IMR-90 (cell line): ENCODE measurements at regions not wholly inside any gene's neighbourhood (a gene's known extent, or its start where the extent isn't known, plus 50 kb on each side); places are given as distances from the start of the nearest gene placed in this dataset.
"Not testable (repeated sequence)": the region's sequence is repeated elsewhere in the genome, so short reads cannot be mapped to it uniquely, and the experiment has no call there.

Source experiments
- ATAC-seq: fragments of 200-7000 bp; cut with Tn5 transposase; 2 replicates; pipeline ENCODE4 v1.9.1; 2020; ENCODE audit warnings: low read depth, mild to moderate bottlenecking, moderate library complexity
- BruUV-seq: library from RNA; stranded (reverse); fragments of 400-500 nt; replicated peaks from 2 replicates; lab custom pipeline; 2021; lab: Mats Ljungman, UMichigan
- CTCF ChIA-PET: fragments of 300-600 bp; formaldehyde crosslinking; extraction: SDS; loops from one replicate; lab custom pipeline; 2021; ENCODE audit warnings: antibody characterized with exemption; lab: Yijun Ruan, JAX
- POLR2A ChIA-PET: fragments of 300-600 bp; sonication (Branson Sonifier 250); formaldehyde crosslinking; loops from one replicate; lab custom pipeline; 2022; ENCODE audit warnings: antibody characterized with exemption; ENCODE audit not compliant: unreplicated experiment; lab: Charles Lee
- DNase-seq: peaks from one replicate; pipeline ENCODE4 v3.0.0; 2013
- H2AFZ ChIP-seq: replicated peaks from 2 replicates; pipeline ENCODE3; 2013; ENCODE audit warnings: low read length, mild to moderate bottlenecking; ENCODE audit not compliant: poor library complexity
- H2AK5ac ChIP-seq: 2 replicates; pipeline ENCODE4 v1.6.1; 2013; ENCODE audit warnings: low read depth, low read length, inconsistent platforms
- H2AK9ac ChIP-seq: replicated peaks from 2 replicates; pipeline ENCODE3; 2013; ENCODE audit warnings: mild to moderate bottlenecking, low read depth, low read length, moderate library complexity; ENCODE audit not compliant: poor library complexity
- H2BK120ac ChIP-seq: 2 replicates; pipeline ENCODE4 v1.6.1; 2013; ENCODE audit warnings: low read depth, low read length, inconsistent platforms
- H2BK15ac ChIP-seq: 3 replicates; pipeline ENCODE4 v1.6.1; 2013; ENCODE audit warnings: low read depth, low read length, inconsistent platforms
- H2BK20ac ChIP-seq: 2 replicates; pipeline ENCODE4 v1.6.1; 2013; ENCODE audit warnings: low read depth, mild to moderate bottlenecking, inconsistent platforms, low read length, moderate library complexity
- H2BK5ac ChIP-seq: 2 replicates; pipeline ENCODE4 v1.6.1; 2013; ENCODE audit warnings: mild to moderate bottlenecking, low read depth, low read length, inconsistent platforms; ENCODE audit not compliant: poor library complexity, severe bottlenecking
- H3K14ac ChIP-seq: replicated peaks from 2 replicates; pipeline ENCODE4 v1.6.1; 2013; ENCODE audit warnings: low read depth, low read length, inconsistent platforms
- H3K18ac ChIP-seq: 2 replicates; pipeline ENCODE4 v1.6.1; 2013; ENCODE audit warnings: low read depth, low read length, control low read depth
- H3K23ac ChIP-seq: 2 replicates; pipeline ENCODE4 v1.6.1; 2013; ENCODE audit warnings: low read depth, low read length, inconsistent platforms
- H3K27ac ChIP-seq: 2 replicates; pipeline ENCODE4 v1.5.1; 2013; ENCODE audit warnings: mild to moderate bottlenecking, control low read depth, low read length; ENCODE audit not compliant: insufficient read depth
- H3K27me3 ChIP-seq: 2 replicates; pipeline ENCODE4 v1.6.1; 2013; ENCODE audit warnings: low read length; ENCODE audit not compliant: control insufficient read depth, insufficient read depth
- H3K36me3 ChIP-seq: 2 replicates; pipeline ENCODE4 v1.6.1; 2013; ENCODE audit warnings: low read length, mixed read lengths; ENCODE audit not compliant: control insufficient read depth, insufficient read depth
- H3K4ac ChIP-seq: 2 replicates; pipeline ENCODE4 v1.6.1; 2013; ENCODE audit warnings: low read depth, low read length, inconsistent platforms
- H3K4me1 ChIP-seq: 2 replicates; pipeline ENCODE4 v1.6.1; 2013; ENCODE audit warnings: low read length, mixed read lengths; ENCODE audit not compliant: control insufficient read depth, insufficient read depth
- H3K4me2 ChIP-seq: 2 replicates; pipeline ENCODE4 v1.6.1; 2013; ENCODE audit warnings: low read depth, mild to moderate bottlenecking, control low read depth, low read length, moderate library complexity
- H3K4me3 ChIP-seq: 2 replicates; pipeline ENCODE4 v1.5.1; 2013; ENCODE audit warnings: low read depth, mild to moderate bottlenecking, control low read depth, low read length, moderate library complexity; ENCODE audit not compliant: insufficient read depth
- H3K56ac ChIP-seq: 2 replicates; pipeline ENCODE4 v1.6.1; 2013; ENCODE audit warnings: low read length, inconsistent platforms; ENCODE audit not compliant: insufficient read depth; ENCODE audit errors: extremely low read depth
- H3K79me1 ChIP-seq, 2 experiments: 2 replicates each; pipeline ENCODE4 v1.6.1; 2013; ENCODE audit warnings: low read length in 2 of 2, inconsistent platforms in 1 of 2, low read depth in 1 of 2
- H3K9ac ChIP-seq: 2 replicates; pipeline ENCODE4 v1.6.1; 2013; ENCODE audit warnings: low read depth, low read length, control low read depth
- H3K9me1 ChIP-seq: 2 replicates; pipeline ENCODE4 v1.6.1; 2013; ENCODE audit warnings: low read length, inconsistent platforms; ENCODE audit not compliant: insufficient read depth
- H3K9me3 ChIP-seq: 2 replicates; pipeline ENCODE4 v1.6.1; 2013; ENCODE audit warnings: low read length; ENCODE audit not compliant: control insufficient read depth, insufficient read depth
- H4K20me1 ChIP-seq: 2 replicates; pipeline ENCODE4 v1.6.1; 2013; ENCODE audit warnings: low read length, inconsistent platforms; ENCODE audit not compliant: insufficient read depth
- H4K5ac ChIP-seq: 2 replicates; pipeline ENCODE4 v1.6.1; 2013; ENCODE audit warnings: mild to moderate bottlenecking, low read depth, low read length, control low read depth
- H4K8ac ChIP-seq, 2 experiments: 2 replicates each; pipeline ENCODE4 v1.6.1; 2013; ENCODE audit warnings: low read depth in 2 of 2, low read length in 2 of 2, control low read depth in 1 of 2, inconsistent platforms in 1 of 2
- H4K91ac ChIP-seq: 2 replicates; pipeline ENCODE4 v1.6.1; 2013; ENCODE audit warnings: low read depth, low read length, inconsistent platforms; ENCODE audit not compliant: insufficient read depth
- CEBPB ChIP-seq: IDR thresholded peaks from 2 replicates; pipeline ENCODE4 v1.6.1; 2012; ENCODE audit warnings: low read depth, low read length, improper control_type of control experiment
- MAZ ChIP-seq: IDR thresholded peaks from 2 replicates; pipeline ENCODE4 v1.6.1; 2012; ENCODE audit warnings: low read depth, mild to moderate bottlenecking, low read length, improper control_type of control experiment, moderate library complexity, borderline replicate concordance
- RAD21 ChIP-seq: IDR thresholded peaks from 2 replicates; pipeline ENCODE4 v1.6.1; 2012; ENCODE audit warnings: low read length, improper control_type of control experiment
- SMC3 ChIP-seq: fragments of 150-350 bp; IDR thresholded peaks from 2 replicates; pipeline ENCODE4 v1.6.1; 2016; ENCODE audit warnings: low read depth, mild to moderate bottlenecking, antibody characterized with exemption, low read length, moderate library complexity
- WGBS, 2 experiments: methylation state at CpG; one replicate each; pipeline versions ENCODE4 v1.1.5 to v1.1.7; 2013; ENCODE audit warnings: missing lambda C conversion rate in 2 of 2; ENCODE audit not compliant: insufficient read length in 1 of 2; ENCODE audit errors: extremely low coverage in 2 of 2; 5-methylcytosine and 5-hydroxymethylcytosine counted together
- dilution Hi-C: fragments of 300-500 bp; cut with HindIII; formaldehyde crosslinking; loops from one replicate; pipeline ENCODE4 v1.14.3; 2018; ENCODE audit warnings: low sequenced_read_pairs; ENCODE audit not compliant: unreplicated experiment
- in situ Hi-C: fragments of 300-500 bp; cut with MboI; formaldehyde crosslinking; loops from 3 replicates; pipeline ENCODE4 v1.14.3; 2019; ENCODE audit warnings: low sequenced_read_pairs, inconsistent platforms, mixed read lengths
- intact Hi-C: fragments of 100-400 bp; cut with micrococcal nuclease; formaldehyde crosslinking; loops from 2 replicates; pipeline ENCODE4 v1.10.0; 2022
- TF ChIP-seq, protein P1 (sequence below): conservative IDR thresholded peaks from 2 replicates; pipeline ENCODE4 v1.5.1; 2012; ENCODE audit warnings: mild to moderate bottlenecking, low read depth, low read length, improper control_type of control experiment

DNA sequence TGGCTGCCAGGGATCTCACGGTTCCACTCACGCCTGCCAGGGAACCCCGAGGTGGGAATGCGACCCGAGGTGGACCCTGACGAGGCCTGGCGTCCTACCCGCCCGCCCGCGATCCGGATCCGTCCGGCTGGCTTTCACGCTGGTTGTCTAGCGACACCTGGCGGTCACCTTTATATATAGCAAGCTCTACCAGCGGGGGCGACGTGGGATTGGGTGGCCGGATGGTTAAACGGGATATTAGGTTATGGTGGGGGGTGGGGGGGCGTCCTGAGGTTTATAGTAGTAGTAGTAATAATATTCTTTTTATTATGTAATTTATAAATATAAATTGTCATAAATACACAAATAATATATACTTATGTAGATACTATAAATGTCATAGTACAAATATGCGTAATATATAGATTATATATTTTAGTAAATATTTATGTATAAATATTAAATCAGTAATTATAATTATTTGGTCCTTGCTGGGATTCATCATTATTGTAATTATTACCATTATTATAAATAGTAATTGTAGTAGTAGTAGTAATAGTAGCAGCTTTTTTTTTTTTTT is 136.9 kb downstream of the KCNJ12 start:
- Histone ChIP-seq H4K20me1 (no peaks in the 10 kb centered on the region), H3K27me3 (peaks cover 15% of the 10 kb centered on the region), H4K5ac (no peak overlapping the region), H3K4me1 (no peaks in the 10 kb centered on the region), H3K56ac (no peak overlapping the region), H3K9me1 (no peaks in the 10 kb centered on the region), H3K36me3 (no peaks in the 10 kb centered on the region), H2BK20ac (no peak overlapping the region), H2BK15ac (no peak overlapping the region), H3K4me3 (0 out of 2 replicates have a peak overlapping the region, but pooled peaks have one; percentile 15), H4K91ac (no peak overlapping the region), H3K9ac (0 out of 2 replicates have a peak overlapping the region, but pooled peaks have one; percentile 41), H3K4me2 (peak overlapping the region; percentile 77), H3K14ac (no peak overlapping the region), H2AK5ac (no peak overlapping the region), H3K9me3 (no peaks in the 10 kb centered on the region), H3K18ac (no peak overlapping the region), H3K79me1 (no peaks in the 10 kb centered on the region), H3K4ac (no peak overlapping the region), H2AK9ac (peak overlapping the region; percentile 7), H2AFZ (peak overlapping the region; percentile 73), H2BK120ac (no peak overlapping the region), H3K23ac (no peak overlapping the region), H2BK5ac (no peak overlapping the region), H3K27ac (no peak overlapping the region), H4K8ac (no peak overlapping the region)
- intact Hi-C loops = loop anchor here (1.0 to 5.0 kb wide), 4 partner anchors 61 to 300 kb away; no protein-coding TSS in a partner anchor
- ChIA-PET CTCF (interaction anchor here (0.6 to 3.0 kb wide), 7 partner anchors 10 to 394 kb away, joined by 3 to 27 read pairs (median 4); no protein-coding TSS in a partner anchor), POLR2A (interaction anchor here (0.6 kb wide), 1 partner anchor 380 kb away, joined by 9 read pairs; no protein-coding TSS in a partner anchor)
- dilution Hi-C loops = no loop called here
- in situ Hi-C loops = loop anchor here (5.0 kb wide), 2 partner anchors 231 to 386 kb away; partner anchors contain the start of genes DHRS7B and MAP2K3
- no TSS peak for BruUV-seq
- WGBS, 2 experiments = no CpG with 5 or more reads among the region's 24 CpGs
- DNase-seq (peak; percentile 64), ATAC-seq (peak; percentile 73)
- TF ChIP-seq, protein P1, sequence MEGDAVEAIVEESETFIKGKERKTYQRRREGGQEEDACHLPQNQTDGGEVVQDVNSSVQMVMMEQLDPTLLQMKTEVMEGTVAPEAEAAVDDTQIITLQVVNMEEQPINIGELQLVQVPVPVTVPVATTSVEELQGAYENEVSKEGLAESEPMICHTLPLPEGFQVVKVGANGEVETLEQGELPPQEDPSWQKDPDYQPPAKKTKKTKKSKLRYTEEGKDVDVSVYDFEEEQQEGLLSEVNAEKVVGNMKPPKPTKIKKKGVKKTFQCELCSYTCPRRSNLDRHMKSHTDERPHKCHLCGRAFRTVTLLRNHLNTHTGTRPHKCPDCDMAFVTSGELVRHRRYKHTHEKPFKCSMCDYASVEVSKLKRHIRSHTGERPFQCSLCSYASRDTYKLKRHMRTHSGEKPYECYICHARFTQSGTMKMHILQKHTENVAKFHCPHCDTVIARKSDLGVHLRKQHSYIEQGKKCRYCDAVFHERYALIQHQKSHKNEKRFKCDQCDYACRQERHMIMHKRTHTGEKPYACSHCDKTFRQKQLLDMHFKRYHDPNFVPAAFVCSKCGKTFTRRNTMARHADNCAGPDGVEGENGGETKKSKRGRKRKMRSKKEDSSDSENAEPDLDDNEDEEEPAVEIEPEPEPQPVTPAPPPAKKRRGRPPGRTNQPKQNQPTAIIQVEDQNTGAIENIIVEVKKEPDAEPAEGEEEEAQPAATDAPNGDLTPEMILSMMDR = peak; percentile 91
- TF ChIP-seq CEBPB (no peak), RAD21 (peak; percentile 86), SMC3 (peak; percentile 59), MAZ (peak; percentile 72; the same call in 1 of the 2 replicates)

- H3K18ac ChIP-seq, H4K8ac ChIP-seq, H3K27me3 ChIP-seq, H3K23ac ChIP-seq, H3K4me1 ChIP-seq, H3K14ac ChIP-seq, POLR2A ChIA-PET, BruUV-seq, CTCF ChIA-PET, H2BK15ac ChIP-seq, H3K4me3 ChIP-seq, H3K4me2 ChIP-seq, ATAC-seq, H3K27ac ChIP-seq, H3K4ac ChIP-seq, H3K9me3 ChIP-seq, H2BK120ac ChIP-seq, H3K79me1 ChIP-seq, H3K9ac ChIP-seq, H3K56ac ChIP-seq, H4K5ac ChIP-seq, dilution Hi-C loops, H2BK5ac ChIP-seq, H2AK9ac ChIP-seq, H4K20me1 ChIP-seq, H3K9me1 ChIP-seq, H3K36me3 ChIP-seq, H4K91ac ChIP-seq, H2AK5ac ChIP-seq, H2AFZ ChIP-seq, DNase-seq, H2BK20ac ChIP-seq: not testable (repeated sequence)
- intact Hi-C loops = loop anchor here (5.0 kb wide), 1 partner anchor 192 kb away; no protein-coding TSS in a partner anchor
- WGBS, 2 experiments = no CpG with 5 or more reads among the region's 1 CpG
- in situ Hi-C loops = loop anchor here (5.0 kb wide), 2 partner anchors 232 to 387 kb away; partner anchors contain the start of genes DHRS7B and MAP2K3
These were observed 138.4 kb downstream of the KCNJ12 start for GRCh38 chr17:21514567-21514966.
